ENCODE measurements at regions not wholly inside any gene's neighbourhood (a gene's known extent, or its start where the extent isn't known, plus 50 kb on each side); places are given as distances from the start of the nearest gene placed in this dataset.

DNA sequence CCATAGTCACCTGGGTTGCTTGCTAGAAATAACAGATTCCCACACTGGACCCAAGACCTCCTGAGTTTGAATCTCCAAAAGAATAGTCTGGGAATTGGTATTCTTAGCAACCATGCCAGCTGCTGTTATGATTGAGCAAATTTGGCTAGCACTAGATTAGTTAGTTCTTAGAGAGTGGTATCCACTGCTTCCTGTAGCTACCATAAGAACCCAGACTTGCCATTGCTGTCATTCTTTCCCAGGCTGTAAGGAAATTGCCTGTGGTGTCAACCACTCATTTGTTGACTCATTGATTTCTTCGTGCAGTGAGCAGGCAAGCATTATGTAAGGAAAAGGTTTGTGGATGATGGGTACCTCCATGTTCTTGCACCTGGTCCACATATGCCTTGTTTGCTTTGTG is 201.8 kb upstream of the RGS6 start:
- no peaks in the 10 kb centered on the region for H3K9me3 ChIP-seq
- 89% methylated on average over 1 of the region's 1 CpG; no CpG with 5 or more reads in 1 of the 2 donors for WGBS, 2 donors (ENCODE audit: low coverage in 1 of 2)
- TF ChIP-seq POLR2AphosphoS5 (IDR thresholded peaks at IDR 0.05) (no peak), EP300 (IDR thresholded peaks at IDR 0.05; ENCODE audit: low read depth) (no peak), POLR2A (IDR thresholded peaks at IDR 0.05) (no peak)
- TF ChIP-seq, protein P1, sequence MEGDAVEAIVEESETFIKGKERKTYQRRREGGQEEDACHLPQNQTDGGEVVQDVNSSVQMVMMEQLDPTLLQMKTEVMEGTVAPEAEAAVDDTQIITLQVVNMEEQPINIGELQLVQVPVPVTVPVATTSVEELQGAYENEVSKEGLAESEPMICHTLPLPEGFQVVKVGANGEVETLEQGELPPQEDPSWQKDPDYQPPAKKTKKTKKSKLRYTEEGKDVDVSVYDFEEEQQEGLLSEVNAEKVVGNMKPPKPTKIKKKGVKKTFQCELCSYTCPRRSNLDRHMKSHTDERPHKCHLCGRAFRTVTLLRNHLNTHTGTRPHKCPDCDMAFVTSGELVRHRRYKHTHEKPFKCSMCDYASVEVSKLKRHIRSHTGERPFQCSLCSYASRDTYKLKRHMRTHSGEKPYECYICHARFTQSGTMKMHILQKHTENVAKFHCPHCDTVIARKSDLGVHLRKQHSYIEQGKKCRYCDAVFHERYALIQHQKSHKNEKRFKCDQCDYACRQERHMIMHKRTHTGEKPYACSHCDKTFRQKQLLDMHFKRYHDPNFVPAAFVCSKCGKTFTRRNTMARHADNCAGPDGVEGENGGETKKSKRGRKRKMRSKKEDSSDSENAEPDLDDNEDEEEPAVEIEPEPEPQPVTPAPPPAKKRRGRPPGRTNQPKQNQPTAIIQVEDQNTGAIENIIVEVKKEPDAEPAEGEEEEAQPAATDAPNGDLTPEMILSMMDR (IDR thresholded peaks at IDR 0.05): no peak
- no peak for DNase-seq
- no peak overlapping the region for H3K27ac ChIP-seq
- in situ Hi-C loops (cut with MboI; ENCODE audit: low pct_ligation_motif_present in 1 of 4, low pct_unique_long_range_greater_than_20kb in 1 of 4, low sequenced_read_pairs in 3 of 4): loop anchor here in 2 of 4 donors (25.0 kb wide), 1 partner anchor 418 kb away; the partner anchor contains the start of gene SIPA1L1 (in 2 of the 2)
- peaks cover 0 to 21% (median 4%) of the 10 kb centered on the region in 4 donors for H3K36me3 ChIP-seq
- no peak overlapping the region for H3K4me3 ChIP-seq
- H3K27me3 ChIP-seq: no peaks in the 10 kb centered on the region
- intact Hi-C loops (cut with DNase I; ENCODE audit: low total_unique reads): no loop called here
- H3K4me1 ChIP-seq: no peaks in the 10 kb centered on the region

DNA sequence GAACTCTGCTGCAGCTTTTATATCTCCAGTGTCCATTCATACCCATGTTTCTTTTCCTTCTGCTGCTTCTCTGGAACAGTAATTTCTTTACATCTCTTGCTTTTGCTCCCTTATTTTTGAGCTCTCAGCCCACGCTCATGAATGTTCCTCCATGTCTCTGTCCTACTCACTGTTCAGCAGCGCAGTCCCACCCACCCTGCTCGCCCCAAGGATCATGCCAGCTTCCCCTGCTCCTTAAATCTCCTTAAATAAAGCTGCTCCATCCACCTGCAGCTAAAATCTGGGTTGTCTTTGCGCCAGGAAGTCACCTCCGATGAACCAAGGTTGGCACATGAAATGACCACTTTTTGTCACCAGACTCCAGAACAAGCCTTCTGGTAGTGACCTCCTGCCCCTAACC is 201.1 kb upstream of the RGS6 start:
- TF ChIP-seq EP300 (IDR thresholded peaks at IDR 0.05; ENCODE audit: low read depth): no peak
- Histone ChIP-seq H3K27me3 (no peaks in the 10 kb centered on the region), H3K4me1 (no peaks in the 10 kb centered on the region), H3K27ac (no peak overlapping the region), H3K36me3 (peaks cover 0 to 26% (median 4%) of the 10 kb centered on the region in 4 donors), H3K9me3 (no peaks in the 10 kb centered on the region), H3K4me3 (no peak overlapping the region)
- 97 to 100% methylated on average over 1 to 5 of the region's 5 CpGs for WGBS, 2 donors (ENCODE audit: low coverage in 1 of 2)
- DNase-seq: no peak
- in situ Hi-C loops (cut with MboI; ENCODE audit: low pct_ligation_motif_present in 1 of 4, low pct_unique_long_range_greater_than_20kb in 1 of 4, low sequenced_read_pairs in 3 of 4): loop anchor here in 2 of 4 donors (25.0 kb wide), 1 partner anchor 419 kb away; the partner anchor contains the start of gene SIPA1L1 (in 2 of the 2)
- intact Hi-C loops (cut with DNase I; ENCODE audit: low total_unique reads): no loop called here

DNA sequence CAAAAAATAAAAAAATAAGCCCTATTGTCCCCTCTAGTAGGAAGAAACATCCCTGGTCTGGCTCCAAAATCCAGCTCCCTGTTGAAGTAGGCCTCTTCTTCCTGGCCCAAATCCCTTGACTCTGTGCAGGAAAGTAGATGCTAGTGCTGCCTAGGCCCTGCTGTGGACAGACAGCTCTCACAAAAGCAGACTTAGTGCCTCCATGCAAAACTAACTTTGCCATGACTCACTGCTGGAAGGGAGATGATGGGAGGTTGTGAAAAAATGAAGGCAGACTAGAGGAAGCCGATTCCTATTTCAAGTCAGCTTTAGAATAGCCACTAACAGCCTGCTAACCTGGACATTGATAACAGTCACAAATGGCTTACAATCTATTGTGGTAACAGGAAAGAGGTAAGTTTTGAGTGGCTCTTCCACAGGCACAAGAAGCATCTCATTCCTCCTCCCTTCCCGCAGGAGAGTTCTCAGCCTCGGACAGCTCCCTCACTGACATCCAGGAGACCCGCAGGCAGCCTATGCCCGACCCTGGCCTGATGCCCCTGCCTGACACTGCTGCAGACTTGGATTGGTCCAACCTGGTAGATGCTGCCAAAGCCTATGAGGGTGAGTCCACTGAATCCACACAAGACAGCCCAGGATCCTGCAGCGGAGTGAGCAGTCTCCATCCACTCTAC is 198.9 kb upstream of the RGS6 start:
- Histone ChIP-seq H3K9me3 (no peaks in the 10 kb centered on the region), H3K36me3 (peaks cover 0 to 26% (median 4%) of the 10 kb centered on the region in 4 donors), H3K27me3 (no peaks in the 10 kb centered on the region), H3K4me3 (no peak overlapping the region), H3K27ac (no peak overlapping the region), H3K4me1 (no peaks in the 10 kb centered on the region)
- TF ChIP-seq POLR2AphosphoS5 (IDR thresholded peaks at IDR 0.05): no peak
- TF ChIP-seq POLR2A (IDR thresholded peaks at IDR 0.05): no peak
- no peak for TF ChIP-seq EP300 (IDR thresholded peaks at IDR 0.05; ENCODE audit: low read depth)
- TF ChIP-seq, protein P1 (IDR thresholded peaks at IDR 0.05): no peak
- WGBS, 2 donors (ENCODE audit: low coverage in 1 of 2): 88 to 92% methylated on average over 1 to 6 of the region's 6 CpGs
- intact Hi-C loops (cut with DNase I; ENCODE audit: low total_unique reads) (no loop called here), in situ Hi-C loops (cut with MboI; ENCODE audit: low pct_ligation_motif_present in 1 of 4, low pct_unique_long_range_greater_than_20kb in 1 of 4, low sequenced_read_pairs in 3 of 4) (loop anchor here in 2 of 4 donors (25.0 kb wide), 1 partner anchor 421 kb away; the partner anchor contains the start of gene SIPA1L1 (in 2 of the 2))
- DNase-seq: no peak

DNA sequence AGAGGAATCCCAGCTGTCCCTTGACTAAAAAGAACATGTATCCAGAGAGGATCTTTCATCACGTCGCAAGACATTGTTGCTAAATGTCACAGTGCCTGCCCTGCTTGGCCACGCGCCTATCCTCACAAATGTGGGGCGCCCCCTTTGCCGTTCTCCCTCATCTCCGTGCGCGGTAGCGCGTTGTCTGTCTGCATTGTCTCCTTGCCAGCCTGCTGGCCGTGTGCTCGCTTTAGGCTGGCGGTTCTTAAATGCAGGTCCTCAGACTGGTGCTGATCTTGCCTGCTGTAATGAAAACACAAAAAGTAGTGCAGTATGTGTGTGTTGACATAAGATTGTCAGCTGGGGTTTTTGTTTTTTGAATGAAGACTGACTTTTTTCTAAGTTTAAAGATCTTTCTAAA is 198.2 kb upstream of the RGS6 start:
- TF ChIP-seq POLR2AphosphoS5 (IDR thresholded peaks at IDR 0.05) (no peak), EP300 (IDR thresholded peaks at IDR 0.05; ENCODE audit: low read depth) (no peak), POLR2A (IDR thresholded peaks at IDR 0.05) (no peak)
- TF ChIP-seq, protein P1 (IDR thresholded peaks at IDR 0.05): no peak
- intact Hi-C loops (cut with DNase I; ENCODE audit: low total_unique reads) (no loop called here), in situ Hi-C loops (cut with MboI; ENCODE audit: low pct_ligation_motif_present in 1 of 4, low pct_unique_long_range_greater_than_20kb in 1 of 4, low sequenced_read_pairs in 3 of 4) (loop anchor here in 2 of 4 donors (25.0 kb wide), 1 partner anchor 422 kb away; the partner anchor contains the start of gene SIPA1L1 (in 2 of the 2))
- Histone ChIP-seq H3K4me3 (no peak overlapping the region), H3K36me3 (peaks cover 0 to 23% (median 4%) of the 10 kb centered on the region in 4 donors), H3K27me3 (no peaks in the 10 kb centered on the region), H3K27ac (no peak overlapping the region), H3K4me1 (peaks cover 0 to 2% (median 0%) of the 10 kb centered on the region in 4 donors), H3K9me3 (no peaks in the 10 kb centered on the region)
- WGBS, 2 donors (ENCODE audit: low coverage in 1 of 2): 96 to 100% methylated on average over 2 to 14 of the region's 14 CpGs
- DNase-seq: no peak

All from transverse colon (tissue), 4 donors.